HG02840 (cell line): ENCODE measurements at regions not wholly inside any gene's neighbourhood (a gene's known extent, or its start where the extent isn't known, plus 50 kb on each side); places are given as distances from the start of the nearest gene placed in this dataset.

ENCODE experiments used
- ATAC-seq: cut with Tn5 transposase; IDR thresholded peaks from one replicate; pipeline ENCODE4 v1.9.1; 2021; ENCODE audit warnings: mild to moderate bottlenecking, moderate library complexity, moderate number of reproducible peaks; ENCODE audit not compliant: unreplicated experiment, low FRiP score

GRCh38 chr4:14952352-14952751 is 49.9 kb upstream of the CPEB2 start:
- ATAC-seq: no peak
